ENCODE measurements at regions not wholly inside any gene's neighbourhood (a gene's known extent, or its start where the extent isn't known, plus 50 kb on each side); places are given as distances from the start of the nearest gene placed in this dataset.

GRCh38 chr6:135633573-135633972, 136.0 kb upstream of the AHI1 start:
- TF ChIP-seq ZNF324 (tag by site-specific recombination; IDR thresholded peaks at IDR 0.05) (no peak), CTCF (tag by site-specific recombination; IDR thresholded peaks at IDR 0.05) (no peak), ZNF121 (tag by site-specific recombination; IDR thresholded peaks at IDR 0.05) (no peak), ZNF140 (tag by site-specific recombination; IDR thresholded peaks at IDR 0.05) (no peak), ZFP37 (tag by site-specific recombination; IDR thresholded peaks at IDR 0.05) (no peak), ZNF280D (tag by site-specific recombination; IDR thresholded peaks at IDR 0.05) (no peak), REST (tag by site-specific recombination; IDR thresholded peaks at IDR 0.05) (no peak), PATZ1 (tag by site-specific recombination; IDR thresholded peaks at IDR 0.05) (no peak), ZBTB11 (tag by site-specific recombination; conservative IDR thresholded peaks at IDR 0.05; ENCODE audit: low read depth) (no peak), ZNF544 (tag by site-specific recombination; IDR thresholded peaks at IDR 0.05) (no peak), ZNF302 (tag by site-specific recombination; IDR thresholded peaks at IDR 0.05; ENCODE audit: low read depth) (no peak), ZNF670 (tag by site-specific recombination; IDR thresholded peaks at IDR 0.05; ENCODE audit: low read depth) (no peak)

Measured in HEK293 (cell line).